ENCODE measurements at regions not wholly inside any gene's neighbourhood (a gene's known extent, or its start where the extent isn't known, plus 50 kb on each side); places are given as distances from the start of the nearest gene placed in this dataset.
"Not testable (repeated sequence)": the region's sequence is repeated elsewhere in the genome, so short reads cannot be mapped to it uniquely, and the experiment has no call there.

- no peak for FAIRE-seq
Observed at GRCh38 chr1:55801481-55801880, 586.3 kb upstream of the USP24 start.

DNA sequence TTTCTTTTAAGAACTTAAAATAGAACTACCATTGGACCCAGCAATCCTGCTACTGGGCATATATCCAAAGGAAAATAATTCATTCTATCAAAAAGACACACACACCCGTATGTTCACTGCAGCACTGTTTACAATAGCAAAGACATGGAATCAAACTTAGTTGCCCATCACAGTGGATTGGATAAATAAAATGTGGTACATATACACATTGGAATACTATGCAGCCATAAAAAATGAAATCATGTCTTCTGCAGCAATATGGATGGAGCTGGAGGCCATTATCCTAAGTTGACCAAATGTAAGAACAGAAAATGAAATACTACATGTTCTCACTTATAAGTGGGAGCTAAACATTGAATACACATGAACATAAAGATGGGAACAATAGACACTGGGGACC lies 585.3 kb upstream of the USP24 start:
- FAIRE-seq: no peak

GRCh38 chr1:55793856-55794255 lies 578.7 kb upstream of the USP24 start:
- no peak for FAIRE-seq

DNA sequence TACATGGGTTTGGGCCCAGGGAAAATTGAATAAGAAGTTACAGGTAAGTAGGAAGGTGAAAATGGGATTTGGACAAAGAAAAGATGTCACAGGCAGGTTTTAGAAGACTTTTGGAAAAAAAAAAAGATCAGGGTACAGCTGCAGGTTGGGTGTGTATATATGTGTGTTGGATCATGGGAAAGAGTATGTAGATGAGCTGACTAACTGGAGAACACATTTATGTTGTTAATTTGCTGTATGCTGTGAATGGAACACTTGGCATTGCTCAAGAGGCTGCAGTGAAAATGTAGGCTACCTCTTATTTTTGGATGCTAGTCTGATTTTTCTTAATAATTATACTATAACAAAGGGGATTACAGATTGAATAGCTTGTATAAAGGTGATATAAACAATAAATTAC lies 577.7 kb upstream of the USP24 start:
- FAIRE-seq: no peak

DNA sequence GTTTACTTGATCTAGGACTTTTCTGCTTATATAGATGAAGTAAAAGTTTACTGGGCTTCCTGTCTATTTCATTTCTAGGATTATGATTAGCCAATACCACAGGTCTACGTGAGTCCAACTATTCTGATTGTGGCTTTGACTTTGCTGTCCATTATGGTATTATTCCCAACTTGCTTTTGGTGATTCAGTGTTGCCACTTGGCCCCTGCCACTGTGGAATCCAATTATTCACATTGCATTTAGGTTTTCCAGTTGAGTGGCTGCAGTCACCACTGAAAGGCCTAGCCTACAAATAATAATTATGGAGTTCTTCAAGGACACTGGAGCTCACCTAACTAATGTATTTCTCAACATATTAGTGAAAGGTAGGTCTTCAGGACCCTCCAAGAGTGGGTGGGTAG lies 574.3 kb upstream of the USP24 start:
- no peak for FAIRE-seq

- FAIRE-seq: no peak
Observed at GRCh38 chr1:55786396-55786795, 571.2 kb upstream of the USP24 start.

- not testable (repeated sequence) for FAIRE-seq
Observed at GRCh38 chr1:55784941-55785450, 569.8 kb upstream of the USP24 start.

GRCh38 chr1:55781944-55782482 lies 566.8 kb upstream of the USP24 start:
- FAIRE-seq: no peak

GRCh38 chr1:55781003-55781402 lies 565.8 kb upstream of the USP24 start:
- no peak for FAIRE-seq

DNA sequence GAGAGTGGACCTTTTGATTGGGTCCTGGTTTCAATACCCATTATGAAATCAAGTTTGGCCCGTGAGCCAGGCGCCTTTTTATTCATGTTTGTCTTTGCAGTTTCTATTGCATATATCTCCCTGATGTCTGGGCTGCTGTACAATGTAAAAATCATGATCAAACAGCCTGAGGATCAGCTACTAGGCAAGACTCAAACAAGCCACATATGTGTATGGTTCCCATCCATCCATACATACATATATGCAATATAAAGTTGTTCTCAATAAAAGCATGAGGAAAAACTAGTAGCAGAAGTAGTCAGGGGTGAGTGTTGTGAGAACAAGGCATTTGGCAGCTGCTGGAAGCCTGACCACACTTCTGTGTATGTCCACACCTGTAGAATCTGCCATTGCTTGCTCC lies 562.4 kb upstream of the USP24 start:
- FAIRE-seq: no peak

GRCh38 chr1:55775007-55775406 lies 559.8 kb upstream of the USP24 start:
- no peak for FAIRE-seq

GRCh38 chr1:55774446-55774845 lies 559.3 kb upstream of the USP24 start:
- no peak for FAIRE-seq

GRCh38 chr1:55773211-55773940 lies 558.2 kb upstream of the USP24 start:
- FAIRE-seq: no peak

- no peak for FAIRE-seq
Observed at GRCh38 chr1:55768327-55768952, 553.3 kb upstream of the USP24 start.

DNA sequence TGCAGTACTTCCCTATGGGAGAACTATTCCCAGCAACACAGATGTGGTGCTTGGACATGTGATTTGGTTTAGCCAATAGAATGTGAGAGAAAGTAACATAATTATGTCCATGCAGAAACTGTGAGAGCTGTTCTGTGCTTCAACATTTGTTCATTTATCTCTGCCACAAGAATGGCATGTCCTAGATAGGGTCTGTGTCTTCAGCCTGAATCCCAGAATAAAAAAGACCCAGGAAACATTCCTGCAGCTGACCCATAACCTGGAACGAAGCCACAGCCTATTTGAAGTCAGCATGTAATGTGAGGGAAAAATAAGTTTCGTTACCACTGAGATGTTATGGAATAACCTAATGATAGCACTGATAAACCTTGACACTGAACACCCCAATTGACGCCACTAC lies 552.0 kb upstream of the USP24 start:
- FAIRE-seq: no peak

GRCh38 chr1:55765505-55765904 lies 550.3 kb upstream of the USP24 start:
- not testable (repeated sequence) for FAIRE-seq

- peak; percentile 90 for FAIRE-seq
Observed at GRCh38 chr1:55751776-55752175, 536.6 kb upstream of the USP24 start.

- no peak for FAIRE-seq
Observed at GRCh38 chr1:55750628-55750995, 535.4 kb upstream of the USP24 start.

DNA sequence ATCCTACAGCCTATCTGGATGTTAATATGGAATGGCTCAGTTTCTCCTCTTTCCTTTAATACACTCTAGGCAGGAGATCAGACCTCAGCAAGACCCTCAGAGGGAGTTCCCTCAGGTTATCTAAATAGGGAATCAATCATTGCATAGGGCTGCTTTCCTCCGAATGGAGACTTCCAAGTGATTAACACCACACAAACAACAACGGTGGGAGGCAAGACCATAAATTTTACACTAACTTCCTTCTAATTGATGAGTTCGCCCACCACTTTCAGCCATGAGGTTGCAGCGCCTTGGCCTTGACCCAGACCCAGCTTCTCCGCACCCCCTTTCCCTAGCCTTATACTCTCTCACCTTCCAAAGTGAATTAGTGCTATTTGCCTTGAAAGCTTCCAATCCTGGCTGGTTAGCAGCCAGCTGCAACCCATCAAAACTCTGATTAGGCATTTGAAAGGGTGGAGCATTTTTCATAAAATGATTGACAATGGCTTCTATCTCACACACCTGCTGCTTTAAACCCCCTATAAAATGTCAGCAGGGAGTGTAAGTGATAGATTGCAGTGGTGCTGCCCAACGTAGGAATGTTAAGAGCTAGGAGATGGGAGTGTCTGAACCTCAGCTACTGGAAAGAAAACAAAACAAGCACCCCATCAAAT lies 534.9 kb upstream of the USP24 start:
- FAIRE-seq: no peak

DNA sequence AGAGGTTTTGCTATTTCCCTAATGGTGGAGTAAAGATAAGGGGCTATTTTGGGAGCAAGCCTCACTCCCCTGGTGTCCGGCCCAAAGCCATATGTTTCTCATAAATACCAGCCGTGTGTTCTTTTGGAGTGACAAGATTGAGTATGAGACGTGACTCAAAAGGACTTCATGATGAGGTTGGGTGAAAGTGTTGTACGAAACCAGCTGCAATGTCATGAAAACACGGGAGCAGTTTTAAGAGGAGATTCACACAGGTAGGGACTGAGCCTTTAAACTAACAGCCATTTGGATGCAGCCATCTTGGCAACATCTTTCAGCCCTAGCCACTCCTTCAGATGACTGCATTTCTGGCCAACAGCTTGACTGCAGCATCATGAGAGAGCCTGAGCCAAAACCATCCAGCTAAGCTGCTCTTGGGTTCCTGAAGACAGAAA lies 532.3 kb upstream of the USP24 start:
- FAIRE-seq: no peak

- no peak for FAIRE-seq
Observed at GRCh38 chr1:55746710-55747109, 531.5 kb upstream of the USP24 start.

GRCh38 chr1:55741516-55741915 lies 526.4 kb upstream of the USP24 start:
- FAIRE-seq: no peak

GRCh38 chr1:55735106-55735505 lies 519.9 kb upstream of the USP24 start:
- FAIRE-seq: no peak

DNA sequence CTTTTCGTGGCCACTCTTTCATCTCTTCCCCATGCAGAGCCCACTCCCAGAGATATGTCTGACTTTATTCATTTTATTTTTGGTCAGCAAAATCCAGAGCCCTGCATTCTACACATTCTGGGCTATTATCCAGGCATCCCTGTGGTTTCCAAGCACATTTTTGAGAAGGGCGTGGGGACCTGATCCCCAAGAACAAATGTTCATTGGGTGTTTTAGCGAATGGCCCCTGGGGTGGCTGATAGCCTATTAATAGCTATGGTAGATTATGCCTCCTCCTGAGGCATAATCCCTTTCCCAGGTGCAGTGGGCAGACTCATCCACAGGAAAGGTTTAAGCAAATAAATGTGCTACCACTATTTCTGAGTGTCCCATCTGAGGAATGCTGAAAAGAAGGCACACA lies 511.8 kb upstream of the USP24 start:
- FAIRE-seq: no peak
